Right lobe of liver (tissue), 4 donors: ENCODE measurements at regions not wholly inside any gene's neighbourhood (a gene's known extent, or its start where the extent isn't known, plus 50 kb on each side); places are given as distances from the start of the nearest gene placed in this dataset.

Source experiments
- POLR2A ChIP-seq: fragments of 450-650 bp; IDR thresholded peaks from one replicate; pipeline ENCODE4 v1.6.1; 2017; ENCODE audit warnings: antibody characterized with exemption, mild to moderate bottlenecking
- TF ChIP-seq, protein P1 (sequence below), 4 donors: fragments of 200-600 bp in 3 of 4; fragments of 450-650 bp in 1 of 4; IDR thresholded peaks; one replicate each; pipeline versions ENCODE4 v1.5.1 to v1.8.0; 2016 to 2022; ENCODE audit warnings: antibody characterized with exemption in 4 of 4, mild to moderate bottlenecking in 2 of 4
- donor health status: DM: no; HTN: no; CAD: no.
- donor health status: DM: no; HTN: no; CAD: no.
- donor health status: DM: no; HTN: yes; CAD: no.

DNA sequence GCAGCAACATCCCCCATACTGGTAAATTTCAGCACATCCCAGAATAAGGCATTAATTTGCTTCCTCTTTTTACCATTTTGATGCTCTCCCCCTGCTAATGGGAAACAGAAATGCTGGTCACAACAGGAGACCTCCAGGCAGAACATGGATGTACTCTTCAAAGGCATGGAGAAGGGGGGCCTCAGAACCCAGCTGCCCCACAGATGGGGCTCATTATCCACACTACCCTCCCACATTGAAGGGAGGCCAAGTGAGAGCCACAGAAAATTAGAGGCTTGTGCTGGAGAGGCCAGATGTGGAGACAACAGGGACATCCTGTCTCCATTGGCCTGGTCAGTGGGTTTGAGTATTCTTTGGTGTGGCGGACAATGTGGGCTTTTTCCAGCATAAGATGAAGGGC lies 150.1 kb upstream of the CDH11 start:
- TF ChIP-seq, protein P1, sequence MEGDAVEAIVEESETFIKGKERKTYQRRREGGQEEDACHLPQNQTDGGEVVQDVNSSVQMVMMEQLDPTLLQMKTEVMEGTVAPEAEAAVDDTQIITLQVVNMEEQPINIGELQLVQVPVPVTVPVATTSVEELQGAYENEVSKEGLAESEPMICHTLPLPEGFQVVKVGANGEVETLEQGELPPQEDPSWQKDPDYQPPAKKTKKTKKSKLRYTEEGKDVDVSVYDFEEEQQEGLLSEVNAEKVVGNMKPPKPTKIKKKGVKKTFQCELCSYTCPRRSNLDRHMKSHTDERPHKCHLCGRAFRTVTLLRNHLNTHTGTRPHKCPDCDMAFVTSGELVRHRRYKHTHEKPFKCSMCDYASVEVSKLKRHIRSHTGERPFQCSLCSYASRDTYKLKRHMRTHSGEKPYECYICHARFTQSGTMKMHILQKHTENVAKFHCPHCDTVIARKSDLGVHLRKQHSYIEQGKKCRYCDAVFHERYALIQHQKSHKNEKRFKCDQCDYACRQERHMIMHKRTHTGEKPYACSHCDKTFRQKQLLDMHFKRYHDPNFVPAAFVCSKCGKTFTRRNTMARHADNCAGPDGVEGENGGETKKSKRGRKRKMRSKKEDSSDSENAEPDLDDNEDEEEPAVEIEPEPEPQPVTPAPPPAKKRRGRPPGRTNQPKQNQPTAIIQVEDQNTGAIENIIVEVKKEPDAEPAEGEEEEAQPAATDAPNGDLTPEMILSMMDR (IDR thresholded peaks at IDR 0.05): no peak
- TF ChIP-seq POLR2A: no peak
